Activated CD8-positive, alpha-beta T cell treated with anti-CD3 and anti-CD28 coated beads for 36 hours (primary cell): ENCODE measurements at regions not wholly inside any gene's neighbourhood (a gene's known extent, or its start where the extent isn't known, plus 50 kb on each side); places are given as distances from the start of the nearest gene placed in this dataset.

ENCODE experiments used
- ATAC-seq: fragments of 200-7000 bp; cut with Tn5 transposase; one replicate; pipeline ENCODE4 v1.10.0; 2021; ENCODE audit warnings: mild to moderate bottlenecking, moderate library complexity
- CTCF ChIA-PET: fragments of 350-600 bp; sonication (Branson Sonifier 250); formaldehyde crosslinking; loops from one replicate; lab custom pipeline; 2021; ENCODE audit warnings: antibody characterized with exemption; lab: Charles Lee
- POLR2A ChIA-PET: fragments of 350-600 bp; sonication (Branson Sonifier 250); formaldehyde crosslinking; loops from one replicate; lab custom pipeline; 2021; ENCODE audit warnings: antibody characterized with exemption; lab: Charles Lee
- DNase-seq: peaks from one replicate; pipeline ENCODE4 v3.0.0-alpha.2; 2020
- H3K27ac Mint-ChIP-seq: one replicate; pipeline ENCODE4 v1.8.0; 2021; ENCODE audit warnings: mild to moderate bottlenecking, mixed read lengths
- H3K27me3 Mint-ChIP-seq: one replicate; pipeline ENCODE4 v1.8.0; 2021; ENCODE audit warnings: mixed read lengths
- H3K36me3 Mint-ChIP-seq: one replicate; pipeline ENCODE4 v1.8.0; 2021; ENCODE audit warnings: low read depth, mixed read lengths
- H3K4me1 Mint-ChIP-seq: one replicate; pipeline ENCODE4 v1.8.0; 2021; ENCODE audit warnings: low read depth, mixed read lengths
- H3K4me3 Mint-ChIP-seq: one replicate; pipeline ENCODE4 v1.8.0; 2021; ENCODE audit warnings: mild to moderate bottlenecking, moderate library complexity, mixed read lengths
- H3K9me3 Mint-ChIP-seq: one replicate; pipeline ENCODE4 v1.8.0; 2021; ENCODE audit warnings: mixed read lengths
- CTCF ChIP-seq: fragments of 200-600 bp; IDR thresholded peaks from one replicate; pipeline ENCODE4 v1.8.0; 2022; ENCODE audit warnings: antibody characterized with exemption, mild to moderate bottlenecking
- intact Hi-C: fragments of 100-400 bp; cut with micrococcal nuclease; formaldehyde crosslinking; loops from one replicate; pipeline ENCODE4 v1.10.0; 2022

- ATAC-seq = no peak
- CTCF ChIA-PET = no interaction called here
Measured at GRCh38 chr4:13184199-13184598, 299.9 kb downstream of the RAB28 start.

GRCh38 chr4:13182133-13182532 lies 302.0 kb downstream of the RAB28 start:
- H3K27ac Mint-ChIP-seq = no peak overlapping the region
- CTCF ChIA-PET = no interaction called here
- DNase-seq = no peak
- TF ChIP-seq CTCF = no peak
- H3K4me3 Mint-ChIP-seq = no peak overlapping the region
- POLR2A ChIA-PET = no interaction called here
- intact Hi-C loops = no loop called here
- H3K4me1 Mint-ChIP-seq = no peaks in the 10 kb centered on the region
- ATAC-seq = no peak
- H3K9me3 Mint-ChIP-seq = peaks cover 3% of the 10 kb centered on the region
- H3K27me3 Mint-ChIP-seq = no peaks in the 10 kb centered on the region
- H3K36me3 Mint-ChIP-seq = peaks cover 3% of the 10 kb centered on the region

More at GRCh38 chr4:13184199-13184598, 299.9 kb downstream of the RAB28 start:
- H3K36me3 Mint-ChIP-seq = peaks cover 3% of the 10 kb centered on the region
- no peak for DNase-seq
- no peak for TF ChIP-seq CTCF
- H3K9me3 Mint-ChIP-seq = peaks cover 3% of the 10 kb centered on the region
- no peak overlapping the region for H3K4me3 Mint-ChIP-seq
- intact Hi-C loops = no loop called here
- H3K27me3 Mint-ChIP-seq = no peaks in the 10 kb centered on the region
- H3K4me1 Mint-ChIP-seq = no peaks in the 10 kb centered on the region
- POLR2A ChIA-PET = no interaction called here
- H3K27ac Mint-ChIP-seq = no peak overlapping the region

GRCh38 chr4:13181681-13182080 lies 302.5 kb downstream of the RAB28 start:
- peaks cover 3% of the 10 kb centered on the region for H3K36me3 Mint-ChIP-seq
- TF ChIP-seq CTCF = no peak
- DNase-seq (no peak), ATAC-seq (no peak)
- H3K4me1 Mint-ChIP-seq = no peaks in the 10 kb centered on the region
- no peak overlapping the region for H3K27ac Mint-ChIP-seq
- H3K9me3 Mint-ChIP-seq = peaks cover 3% of the 10 kb centered on the region
- H3K4me3 Mint-ChIP-seq = no peak overlapping the region
- no peaks in the 10 kb centered on the region for H3K27me3 Mint-ChIP-seq
- intact Hi-C loops = no loop called here
- ChIA-PET POLR2A (no interaction called here), CTCF (no interaction called here)

GRCh38 chr4:13180701-13181100 lies 303.4 kb downstream of the RAB28 start:
- H3K4me3 Mint-ChIP-seq = no peak overlapping the region
- CTCF ChIA-PET = no interaction called here
- TF ChIP-seq CTCF = no peak

GRCh38 chr4:13178621-13179020 lies 305.5 kb downstream of the RAB28 start:
- Mint-ChIP-seq H3K9me3 (no peaks in the 10 kb centered on the region), H3K4me1 (no peaks in the 10 kb centered on the region), H3K4me3 (no peak overlapping the region), H3K27me3 (no peaks in the 10 kb centered on the region), H3K36me3 (no peaks in the 10 kb centered on the region), H3K27ac (no peak overlapping the region)
- ChIA-PET POLR2A (no interaction called here), CTCF (no interaction called here)
- no peak for TF ChIP-seq CTCF
- intact Hi-C loops = no loop called here
- DNase-seq = no peak
- no peak for ATAC-seq

More at GRCh38 chr4:13180701-13181100, 303.4 kb downstream of the RAB28 start:
- peaks cover 3% of the 10 kb centered on the region for H3K9me3 Mint-ChIP-seq
- H3K27me3 Mint-ChIP-seq = no peaks in the 10 kb centered on the region
- ATAC-seq (no peak), DNase-seq (no peak)
- H3K4me1 Mint-ChIP-seq = no peaks in the 10 kb centered on the region
- H3K36me3 Mint-ChIP-seq = peaks cover 3% of the 10 kb centered on the region
- POLR2A ChIA-PET = no interaction called here
- intact Hi-C loops = no loop called here
- no peak overlapping the region for H3K27ac Mint-ChIP-seq
